LNCaP clone FGC (cell line): ENCODE measurements at regions not wholly inside any gene's neighbourhood (a gene's known extent, or its start where the extent isn't known, plus 50 kb on each side); places are given as distances from the start of the nearest gene placed in this dataset.

ENCODE experiments used
- DNase-seq: peaks from one replicate; pipeline ENCODE4 v3.0.0-alpha.2; 2011; ENCODE audit warnings: low read depth
- H3K4me3 ChIP-seq: 2 replicates; pipeline ENCODE4 v1.5.1; 2011; ENCODE audit warnings: mild to moderate bottlenecking, low read depth, low read length, control low read depth
- TF ChIP-seq, protein P1 (sequence below): IDR thresholded peaks from 2 replicates; pipeline ENCODE4 v1.5.1; 2012; ENCODE audit warnings: mild to moderate bottlenecking; ENCODE audit not compliant: control insufficient read depth, insufficient read depth; ENCODE audit errors: extremely low read depth

GRCh38 chr3:64900617-64901521 is 213.1 kb upstream of the ADAMTS9 start:
- H3K4me3 ChIP-seq = no peak overlapping the region
- TF ChIP-seq, protein P1, sequence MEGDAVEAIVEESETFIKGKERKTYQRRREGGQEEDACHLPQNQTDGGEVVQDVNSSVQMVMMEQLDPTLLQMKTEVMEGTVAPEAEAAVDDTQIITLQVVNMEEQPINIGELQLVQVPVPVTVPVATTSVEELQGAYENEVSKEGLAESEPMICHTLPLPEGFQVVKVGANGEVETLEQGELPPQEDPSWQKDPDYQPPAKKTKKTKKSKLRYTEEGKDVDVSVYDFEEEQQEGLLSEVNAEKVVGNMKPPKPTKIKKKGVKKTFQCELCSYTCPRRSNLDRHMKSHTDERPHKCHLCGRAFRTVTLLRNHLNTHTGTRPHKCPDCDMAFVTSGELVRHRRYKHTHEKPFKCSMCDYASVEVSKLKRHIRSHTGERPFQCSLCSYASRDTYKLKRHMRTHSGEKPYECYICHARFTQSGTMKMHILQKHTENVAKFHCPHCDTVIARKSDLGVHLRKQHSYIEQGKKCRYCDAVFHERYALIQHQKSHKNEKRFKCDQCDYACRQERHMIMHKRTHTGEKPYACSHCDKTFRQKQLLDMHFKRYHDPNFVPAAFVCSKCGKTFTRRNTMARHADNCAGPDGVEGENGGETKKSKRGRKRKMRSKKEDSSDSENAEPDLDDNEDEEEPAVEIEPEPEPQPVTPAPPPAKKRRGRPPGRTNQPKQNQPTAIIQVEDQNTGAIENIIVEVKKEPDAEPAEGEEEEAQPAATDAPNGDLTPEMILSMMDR = no peak
- DNase-seq = no peak

- H3K4me3 ChIP-seq = no peak overlapping the region
- TF ChIP-seq, protein P1 = no peak
Observed at GRCh38 chr3:64900156-64900555, 212.4 kb upstream of the ADAMTS9 start.

GRCh38 chr3:64898941-64899340 is 211.1 kb upstream of the ADAMTS9 start:
- no peak overlapping the region for H3K4me3 ChIP-seq
- DNase-seq = no peak
- TF ChIP-seq, protein P1 = no peak

More at GRCh38 chr3:64900156-64900555, 212.4 kb upstream of the ADAMTS9 start:
- no peak for DNase-seq

GRCh38 chr3:64895991-64896895 is 208.4 kb upstream of the ADAMTS9 start:
- H3K4me3 ChIP-seq = no peak overlapping the region
- TF ChIP-seq, protein P1 = no peak
- DNase-seq = no peak

- no peak overlapping the region for H3K4me3 ChIP-seq
- DNase-seq = no peak
- TF ChIP-seq, protein P1 = no peak
Observed at GRCh38 chr3:64895106-64895990, 207.5 kb upstream of the ADAMTS9 start.

DNA sequence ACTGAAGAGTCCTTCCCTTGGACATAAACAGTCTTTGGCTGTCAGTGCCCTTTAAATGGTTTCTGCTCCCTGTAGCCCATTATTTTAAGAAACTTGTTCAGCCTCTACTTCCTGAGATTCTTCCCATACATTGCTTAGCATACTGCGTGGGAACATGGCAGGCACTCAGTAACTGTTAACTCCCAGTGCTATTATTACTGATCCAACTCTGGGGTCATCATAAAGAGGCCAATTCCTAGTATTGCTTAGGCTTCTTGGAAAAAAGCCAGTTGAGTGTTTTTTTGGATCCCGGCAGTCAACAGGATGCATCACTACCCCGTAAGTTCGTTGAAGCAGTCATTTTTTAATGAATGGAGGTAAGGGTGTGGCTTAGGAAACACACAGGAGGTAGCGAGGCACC is 206.2 kb upstream of the ADAMTS9 start:
- TF ChIP-seq, protein P1 = no peak
- no peak overlapping the region for H3K4me3 ChIP-seq
- no peak for DNase-seq
